Endothelial cell of umbilical vein (primary cell): ENCODE measurements at regions not wholly inside any gene's neighbourhood (a gene's known extent, or its start where the extent isn't known, plus 50 kb on each side); places are given as distances from the start of the nearest gene placed in this dataset.

Experiments
- BruUV-seq: library from RNA; stranded (reverse); fragments of 400-500 nt; replicated peaks from 2 replicates; lab custom pipeline; 2021; lab: Mats Ljungman, UMichigan
- CTCF ChIA-PET: fragments of 300-600, 350-600 bp; sonication (Branson Sonifier 250); formaldehyde crosslinking; loops from one replicate; lab custom pipeline; 2021; ENCODE audit warnings: antibody characterized with exemption, inconsistent platforms; lab: Charles Lee
- POLR2A ChIA-PET: fragments of 300-600, 350-600 bp; sonication (Branson Sonifier 250); formaldehyde crosslinking; loops from one replicate; lab custom pipeline; 2021; ENCODE audit warnings: antibody characterized with exemption, inconsistent platforms; lab: Charles Lee
- DNase-seq: peaks from one replicate; pipeline ENCODE4 v3.0.0-alpha.2; 2011; ENCODE audit warnings: low read depth, low spot score
- FAIRE-seq: peaks from 2 replicates; lab custom pipeline; 2011; peaks lifted over from hg19 to GRCh38; lab: Jason Lieb, UNC
- H2AFZ ChIP-seq: 2 replicates; pipeline ENCODE4 v1.6.0; 2012; ENCODE audit warnings: low read depth, low read length, control low read depth, inconsistent platforms
- H3K27ac ChIP-seq: 2 replicates; pipeline ENCODE4 v1.5.1; 2011; ENCODE audit warnings: low read depth, mild to moderate bottlenecking, control low read depth, low read length, moderate library complexity; ENCODE audit not compliant: insufficient read depth
- H3K27me3 ChIP-seq, 2 experiments: 2 replicates each; pipeline versions ENCODE4 v1.6.0 to v1.6.1; 2011; ENCODE audit warnings: low read length in 2 of 2, mixed read lengths in 1 of 2; ENCODE audit not compliant: control insufficient read depth in 2 of 2, insufficient read depth in 2 of 2
- H3K36me3 ChIP-seq, 2 experiments: 2 replicates in 1 of 2; 3 replicates in 1 of 2; pipeline ENCODE4 v1.5.1; 2011; ENCODE audit warnings: low read length in 2 of 2, mild to moderate bottlenecking in 1 of 2, moderate library complexity in 1 of 2; ENCODE audit not compliant: control insufficient read depth in 2 of 2, insufficient read depth in 2 of 2; ENCODE audit errors: extremely low read depth in 1 of 2
- H3K4me1 ChIP-seq: 3 replicates; pipeline ENCODE4 v1.5.1; 2011; ENCODE audit warnings: mild to moderate bottlenecking, low read length; ENCODE audit not compliant: control insufficient read depth, insufficient read depth; ENCODE audit errors: extremely low read depth
- H3K4me2 ChIP-seq: 2 replicates; pipeline ENCODE4 v1.6.1; 2011; ENCODE audit warnings: low read length, control low read depth, mixed read lengths; ENCODE audit not compliant: insufficient read depth
- H3K4me3 ChIP-seq, 3 experiments: fragments of 200-600 bp in 1 of 3; sonication (generic), shearing (Covaris generic) in 1 of 3; replicated peaks in 1 of 3; 2 replicates each; pipeline ENCODE4 v1.5.1; 2011 to 2016; ENCODE audit warnings: control low read depth in 3 of 3, low read length in 3 of 3, mild to moderate bottlenecking in 2 of 3, inconsistent platforms in 1 of 3, low read depth in 1 of 3, moderate library complexity in 1 of 3; ENCODE audit not compliant: insufficient read depth in 1 of 3
- H3K79me2 ChIP-seq: 2 replicates; pipeline ENCODE4 v1.6.0; 2012; ENCODE audit warnings: low read length, inconsistent platforms; ENCODE audit not compliant: control insufficient read depth, insufficient read depth
- H3K9ac ChIP-seq: replicated peaks from 2 replicates; pipeline ENCODE3; 2011; ENCODE audit warnings: low read length, control low read depth; ENCODE audit not compliant: insufficient read depth; ENCODE audit errors: extremely low read depth
- H3K9me1 ChIP-seq: replicated peaks from 3 replicates; pipeline ENCODE4 v1.6.0; 2011; ENCODE audit warnings: mild to moderate bottlenecking, low read length; ENCODE audit not compliant: control insufficient read depth, insufficient read depth; ENCODE audit errors: extremely low read depth
- H3K9me3 ChIP-seq: replicated peaks from 2 replicates; pipeline ENCODE4 v1.5.1; 2012; ENCODE audit warnings: low read length, inconsistent platforms; ENCODE audit not compliant: control insufficient read depth, insufficient read depth
- H4K20me1 ChIP-seq: replicated peaks from 2 replicates; pipeline ENCODE3; 2011; ENCODE audit warnings: mild to moderate bottlenecking, low read length; ENCODE audit not compliant: control insufficient read depth, insufficient read depth; ENCODE audit errors: extremely low read depth
- EZH2 ChIP-seq: IDR thresholded peaks from 2 replicates; pipeline ENCODE4 v1.6.1; 2012; ENCODE audit warnings: borderline replicate concordance, low read depth, mild to moderate bottlenecking, moderate library complexity, low read length, inconsistent platforms; ENCODE audit not compliant: severe bottlenecking
- FOS ChIP-seq: IDR thresholded peaks from 2 replicates; pipeline ENCODE4 v1.6.1; 2011; ENCODE audit warnings: mild to moderate bottlenecking, low read length, moderate library complexity, borderline replicate concordance; ENCODE audit not compliant: insufficient read depth
- GATA2 ChIP-seq: IDR thresholded peaks from 2 replicates; pipeline ENCODE4 v1.7.0; 2011; ENCODE audit warnings: low read depth, mild to moderate bottlenecking, moderate library complexity, mixed read lengths, low read length; ENCODE audit not compliant: insufficient read length, insufficient read depth
- JUN ChIP-seq: IDR thresholded peaks from 2 replicates; pipeline ENCODE4 v1.6.1; 2011; ENCODE audit warnings: borderline replicate concordance, low read depth; ENCODE audit not compliant: insufficient read length, insufficient read depth
- MYC ChIP-seq: IDR thresholded peaks from one replicate; pipeline ENCODE4 v1.6.1; 2011; ENCODE audit warnings: mild to moderate bottlenecking, low read depth, low read length
- POLR2A ChIP-seq: IDR thresholded peaks from 2 replicates; pipeline ENCODE4 v1.6.1; 2012; ENCODE audit warnings: low read depth, mild to moderate bottlenecking, control low read depth, low read length
- POLR2AphosphoS5 ChIP-seq: IDR thresholded peaks from 2 replicates; pipeline ENCODE4 v1.6.1; 2012; ENCODE audit warnings: low read depth, mild to moderate bottlenecking, control low read depth, low read length, moderate library complexity; ENCODE audit not compliant: insufficient read depth
- dilution Hi-C: fragments of 300-500 bp; cut with MboI; formaldehyde crosslinking; loops from one replicate; pipeline ENCODE4 v1.15.0; 2019; ENCODE audit warnings: low sequenced_read_pairs; ENCODE audit not compliant: extremely low pct_ligation_motif_present
- intact Hi-C: fragments of 100-400 bp; cut with micrococcal nuclease; formaldehyde crosslinking; loops from one replicate; pipeline ENCODE4 v1.10.0; 2022
- TF ChIP-seq, protein P1 (sequence below): IDR thresholded peaks from 2 replicates; pipeline ENCODE4 v1.6.1; 2011; ENCODE audit not compliant: insufficient read depth, insufficient read length
- TF ChIP-seq, protein P2 (sequence below), 2 donors: IDR thresholded peaks; 1 replicate in 1 of 2; 2 replicates in 1 of 2; pipeline ENCODE4 v1.5.1; 2011; ENCODE audit warnings: low read length in 2 of 2, mild to moderate bottlenecking in 2 of 2, moderate library complexity in 2 of 2, control low read depth in 1 of 2, inconsistent platforms in 1 of 2, low read depth in 1 of 2; ENCODE audit not compliant: insufficient read depth in 1 of 2; ENCODE audit errors: extremely low read depth in 1 of 2

GRCh38 chr7:92934096-92934495, 97.7 kb upstream of the CDK6 start:
- intact Hi-C loops, result no loop called here
- H3K4me1 ChIP-seq, result no peaks in the 10 kb centered on the region
- H3K36me3 ChIP-seq, result no peaks in the 10 kb centered on the region
- BruUV-seq, result no TSS peak
- ChIA-PET POLR2A (no interaction called here), CTCF (no interaction called here)
- FAIRE-seq (no peak), DNase-seq (no peak)
- peaks cover 0 to 2% of the 10 kb centered on the region in 2 experiments for H3K27me3 ChIP-seq
- H3K9me1 ChIP-seq, result no peaks in the 10 kb centered on the region
- no peak overlapping the region for H3K9ac ChIP-seq
- H2AFZ ChIP-seq, result no peak overlapping the region
- no peak overlapping the region for H3K4me3 ChIP-seq
- no peak overlapping the region for H3K4me2 ChIP-seq
- TF ChIP-seq EZH2 (no peak), POLR2A (no peak), JUN (no peak), GATA2 (no peak), MYC (no peak), FOS (no peak), POLR2AphosphoS5 (no peak)
- TF ChIP-seq, protein P1, sequence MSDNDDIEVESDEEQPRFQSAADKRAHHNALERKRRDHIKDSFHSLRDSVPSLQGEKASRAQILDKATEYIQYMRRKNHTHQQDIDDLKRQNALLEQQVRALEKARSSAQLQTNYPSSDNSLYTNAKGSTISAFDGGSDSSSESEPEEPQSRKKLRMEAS, result no peak
- TF ChIP-seq, protein P2, sequence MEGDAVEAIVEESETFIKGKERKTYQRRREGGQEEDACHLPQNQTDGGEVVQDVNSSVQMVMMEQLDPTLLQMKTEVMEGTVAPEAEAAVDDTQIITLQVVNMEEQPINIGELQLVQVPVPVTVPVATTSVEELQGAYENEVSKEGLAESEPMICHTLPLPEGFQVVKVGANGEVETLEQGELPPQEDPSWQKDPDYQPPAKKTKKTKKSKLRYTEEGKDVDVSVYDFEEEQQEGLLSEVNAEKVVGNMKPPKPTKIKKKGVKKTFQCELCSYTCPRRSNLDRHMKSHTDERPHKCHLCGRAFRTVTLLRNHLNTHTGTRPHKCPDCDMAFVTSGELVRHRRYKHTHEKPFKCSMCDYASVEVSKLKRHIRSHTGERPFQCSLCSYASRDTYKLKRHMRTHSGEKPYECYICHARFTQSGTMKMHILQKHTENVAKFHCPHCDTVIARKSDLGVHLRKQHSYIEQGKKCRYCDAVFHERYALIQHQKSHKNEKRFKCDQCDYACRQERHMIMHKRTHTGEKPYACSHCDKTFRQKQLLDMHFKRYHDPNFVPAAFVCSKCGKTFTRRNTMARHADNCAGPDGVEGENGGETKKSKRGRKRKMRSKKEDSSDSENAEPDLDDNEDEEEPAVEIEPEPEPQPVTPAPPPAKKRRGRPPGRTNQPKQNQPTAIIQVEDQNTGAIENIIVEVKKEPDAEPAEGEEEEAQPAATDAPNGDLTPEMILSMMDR (IDR thresholded peaks at IDR 0.05; ENCODE audit: extremely low read depth in 1 of 2, insufficient read depth in 1 of 2, low read depth in 1 of 2, low read length in 2 of 2), result no peak
- no peaks in the 10 kb centered on the region for H4K20me1 ChIP-seq
- H3K79me2 ChIP-seq, result no peaks in the 10 kb centered on the region
- no peak overlapping the region for H3K27ac ChIP-seq
- no peaks in the 10 kb centered on the region for H3K9me3 ChIP-seq
- dilution Hi-C loops, result no loop called here
